GM13976 (cell line): ENCODE measurements at regions not wholly inside any gene's neighbourhood (a gene's known extent, or its start where the extent isn't known, plus 50 kb on each side); places are given as distances from the start of the nearest gene placed in this dataset.
"Not testable (repeated sequence)": the region's sequence is repeated elsewhere in the genome, so short reads cannot be mapped to it uniquely, and the experiment has no call there.

Source experiments
- DNase-seq: peaks from one replicate; pipeline ENCODE4 v3.0.0; 2012; ENCODE audit warnings: low spot score
- in situ Hi-C: fragments of 300-500 bp; cut with MboI; formaldehyde crosslinking; loops from one replicate; pipeline ENCODE4 v1.12.0; 2022; ENCODE audit warnings: low sequenced_read_pairs, mixed read lengths, inconsistent platforms; ENCODE audit not compliant: unreplicated experiment
- TF ChIP-seq, protein P1 (sequence below): IDR thresholded peaks from 2 replicates; pipeline ENCODE4 v1.5.1; 2012; ENCODE audit warnings: borderline replicate concordance, mild to moderate bottlenecking; ENCODE audit not compliant: insufficient read depth; ENCODE audit errors: extremely low read depth, missing control alignments, control extremely low read depth

DNA sequence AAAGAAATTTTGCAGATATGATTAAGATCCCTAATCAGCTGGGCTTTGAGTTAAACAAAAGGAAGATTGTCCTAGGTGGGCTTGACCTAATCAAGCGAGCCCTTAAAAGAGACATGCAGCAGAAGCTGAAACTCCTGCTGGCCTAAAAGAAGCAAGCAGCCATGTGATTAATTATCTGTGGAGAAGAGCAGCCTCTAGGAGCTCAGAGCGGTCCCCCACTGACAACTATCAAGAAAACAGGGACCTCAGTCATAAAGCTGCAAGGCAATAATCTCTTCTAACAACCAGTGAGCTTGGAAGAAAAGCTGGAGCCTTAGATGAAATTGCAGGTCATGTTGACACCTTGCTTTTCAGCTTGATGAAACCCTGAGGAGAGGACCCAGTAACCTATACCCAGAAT lies 288.9 kb upstream of the CLEC14A start:
- in situ Hi-C loops = no loop called here
- DNase-seq = no peak

GRCh38 chr14:38543851-38544250 lies 288.0 kb upstream of the CLEC14A start:
- in situ Hi-C loops = not testable (repeated sequence)

More for the DNA sequence above, 288.9 kb upstream of the CLEC14A start:
- TF ChIP-seq, protein P1, sequence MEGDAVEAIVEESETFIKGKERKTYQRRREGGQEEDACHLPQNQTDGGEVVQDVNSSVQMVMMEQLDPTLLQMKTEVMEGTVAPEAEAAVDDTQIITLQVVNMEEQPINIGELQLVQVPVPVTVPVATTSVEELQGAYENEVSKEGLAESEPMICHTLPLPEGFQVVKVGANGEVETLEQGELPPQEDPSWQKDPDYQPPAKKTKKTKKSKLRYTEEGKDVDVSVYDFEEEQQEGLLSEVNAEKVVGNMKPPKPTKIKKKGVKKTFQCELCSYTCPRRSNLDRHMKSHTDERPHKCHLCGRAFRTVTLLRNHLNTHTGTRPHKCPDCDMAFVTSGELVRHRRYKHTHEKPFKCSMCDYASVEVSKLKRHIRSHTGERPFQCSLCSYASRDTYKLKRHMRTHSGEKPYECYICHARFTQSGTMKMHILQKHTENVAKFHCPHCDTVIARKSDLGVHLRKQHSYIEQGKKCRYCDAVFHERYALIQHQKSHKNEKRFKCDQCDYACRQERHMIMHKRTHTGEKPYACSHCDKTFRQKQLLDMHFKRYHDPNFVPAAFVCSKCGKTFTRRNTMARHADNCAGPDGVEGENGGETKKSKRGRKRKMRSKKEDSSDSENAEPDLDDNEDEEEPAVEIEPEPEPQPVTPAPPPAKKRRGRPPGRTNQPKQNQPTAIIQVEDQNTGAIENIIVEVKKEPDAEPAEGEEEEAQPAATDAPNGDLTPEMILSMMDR = no peak

DNA sequence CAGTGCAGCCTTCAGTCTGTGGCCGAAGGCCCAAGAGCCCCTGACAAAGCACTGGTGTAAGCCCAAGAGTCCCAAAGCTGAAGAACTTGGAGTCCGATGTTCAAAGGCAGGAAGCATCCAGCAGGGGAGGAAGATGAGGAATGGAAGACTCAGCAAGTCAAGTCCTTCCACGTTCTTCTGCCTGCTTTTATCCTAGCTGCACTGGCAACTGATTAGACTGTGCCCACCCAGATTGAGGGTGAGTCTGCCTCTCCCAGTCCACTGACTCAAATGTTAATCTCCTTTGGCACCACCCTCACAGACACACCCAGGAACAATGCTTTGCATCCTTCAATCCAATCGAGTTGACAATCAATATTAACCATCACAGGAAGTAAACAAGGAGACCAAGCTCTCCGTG lies 282.2 kb upstream of the CLEC14A start:
- DNase-seq, in situ Hi-C loops: not testable (repeated sequence)

More at GRCh38 chr14:38543851-38544250, 288.0 kb upstream of the CLEC14A start:
- DNase-seq = not testable (repeated sequence)

DNA sequence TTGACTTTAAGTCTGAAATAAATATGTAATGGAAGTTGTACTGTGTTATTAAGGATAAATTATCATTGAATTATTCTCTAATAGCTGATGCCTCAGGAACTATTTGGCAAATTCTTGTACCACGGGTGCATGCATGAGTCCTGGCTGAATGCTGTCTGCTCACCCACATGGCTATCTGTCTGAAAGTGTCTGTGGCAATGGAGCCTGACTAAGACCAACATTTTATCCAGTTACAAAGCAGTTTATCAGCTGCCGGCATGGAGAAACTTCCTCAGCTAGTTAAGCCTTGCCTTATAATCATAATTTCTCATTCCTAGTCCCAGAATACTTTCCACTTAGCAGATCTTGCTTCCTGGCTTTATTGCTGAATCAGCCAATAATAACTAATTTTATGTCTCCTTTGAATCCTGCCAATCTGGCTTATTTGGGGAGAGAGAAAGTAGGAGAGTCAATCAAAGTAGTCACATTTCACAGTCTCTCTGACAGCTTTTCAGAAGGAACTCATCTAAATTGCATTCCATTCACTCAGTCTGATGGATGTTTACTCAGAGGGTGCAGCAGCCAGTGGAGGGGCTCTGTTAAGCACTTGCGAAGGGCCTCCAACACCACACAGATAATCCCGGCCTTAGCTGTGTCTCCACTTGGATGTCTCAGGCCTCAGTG lies 280.6 kb upstream of the CLEC14A start:
- DNase-seq = no peak
- TF ChIP-seq, protein P1 = no peak
- in situ Hi-C loops = no loop called here

- DNase-seq = no peak
- in situ Hi-C loops = no loop called here
- TF ChIP-seq, protein P1 = no peak
Observed at GRCh38 chr14:38528582-38528981, 272.7 kb upstream of the CLEC14A start.

GRCh38 chr14:38527502-38527878 lies 271.6 kb upstream of the CLEC14A start:
- DNase-seq = no peak
- TF ChIP-seq, protein P1 = no peak
- in situ Hi-C loops = no loop called here

- TF ChIP-seq, protein P1 = no peak
- in situ Hi-C loops = no loop called here
- DNase-seq = no peak
Observed at GRCh38 chr14:38526826-38527501, 271.1 kb upstream of the CLEC14A start.
